SK-N-SH treated with all-trans-retinoic acid at 6 μM for 48 hours (cell line): ENCODE measurements at regions not wholly inside any gene's neighbourhood (a gene's known extent, or its start where the extent isn't known, plus 50 kb on each side); places are given as distances from the start of the nearest gene placed in this dataset.

ENCODE experiments used
- ATAC-seq: fragments of 200-7000 bp; cut with Tn5 transposase; 3 replicates; pipeline ENCODE4 v1.9.1; 2020; ENCODE audit warnings: mild to moderate bottlenecking, moderate library complexity
- ARNTL ChIP-seq: fragments of 450-650 bp; formaldehyde crosslinking; IDR thresholded peaks from 2 replicates; pipeline ENCODE4 v1.5.0; 2020; ENCODE audit warnings: low read depth, mild to moderate bottlenecking, moderate library complexity, borderline replicate concordance
- BACH2 ChIP-seq: fragments of 250-450 bp; sonication (Bioruptor Pico); IDR thresholded peaks from 2 replicates; pipeline ENCODE4 v1.9.0; 2021; ENCODE audit warnings: mild to moderate bottlenecking, borderline replicate concordance
- CSDC2 ChIP-seq: fragments of 250-450 bp; sonication (Bioruptor Pico); IDR thresholded peaks from 2 replicates; pipeline ENCODE4 v1.5.0; 2020; ENCODE audit warnings: mild to moderate bottlenecking, moderate library complexity
- ESRRG ChIP-seq: fragments of 250-450 bp; sonication (Bioruptor Pico); IDR thresholded peaks from 2 replicates; pipeline ENCODE4 v1.6.1; 2021; ENCODE audit warnings: mild to moderate bottlenecking
- ISL1 ChIP-seq: fragments of 250-450 bp; sonication (Bioruptor Pico); IDR thresholded peaks from 2 replicates; pipeline ENCODE4 v2.1.2; 2022; ENCODE audit warnings: mild to moderate bottlenecking, moderate library complexity
- OSR1 ChIP-seq: fragments of 250-450 bp; sonication (Bioruptor Pico); IDR thresholded peaks from 2 replicates; pipeline ENCODE4 v1.8.0; 2022; ENCODE audit warnings: moderate library complexity, mild to moderate bottlenecking, inconsistent platforms
- PPARA ChIP-seq: fragments of 250-450 bp; sonication (Bioruptor Pico); IDR thresholded peaks from 2 replicates; pipeline ENCODE4 v1.5.0; 2020; ENCODE audit warnings: mild to moderate bottlenecking, borderline replicate concordance
- RARB ChIP-seq: fragments of 250-450 bp; sonication (Bioruptor Pico); IDR thresholded peaks from 2 replicates; pipeline ENCODE4 v1.8.0; 2021; ENCODE audit warnings: mild to moderate bottlenecking, moderate library complexity
- SNAI2 ChIP-seq: fragments of 250-450 bp; sonication (Bioruptor Pico); IDR thresholded peaks from 2 replicates; pipeline ENCODE4 v1.5.0; 2020; ENCODE audit warnings: mild to moderate bottlenecking, moderate library complexity
- TOX ChIP-seq: fragments of 250-450 bp; sonication (Bioruptor Pico); IDR thresholded peaks from 2 replicates; pipeline ENCODE4 v1.8.0; 2021; ENCODE audit warnings: mild to moderate bottlenecking, moderate library complexity, borderline replicate concordance
- ZFP3 ChIP-seq: fragments of 250-450 bp; sonication (Bioruptor Pico); IDR thresholded peaks from 2 replicates; pipeline ENCODE4 v1.5.0; 2020; ENCODE audit warnings: mild to moderate bottlenecking, moderate library complexity
- ZFP30 ChIP-seq: fragments of 450-650 bp; formaldehyde crosslinking; IDR thresholded peaks from 2 replicates; pipeline ENCODE4 v1.5.0; 2022; ENCODE audit warnings: mild to moderate bottlenecking, moderate library complexity
- ZNF565 ChIP-seq: fragments of 450-650 bp; formaldehyde crosslinking; conservative IDR thresholded peaks from 2 replicates; pipeline ENCODE4 v1.5.0; 2020; ENCODE audit warnings: low read depth, mild to moderate bottlenecking, moderate library complexity
- ZNF70 ChIP-seq: fragments of 450-650 bp; formaldehyde crosslinking; IDR thresholded peaks from 2 replicates; pipeline ENCODE4 v1.5.0; 2020; ENCODE audit warnings: mild to moderate bottlenecking, moderate library complexity
- ZNF8 ChIP-seq: fragments of 450-650 bp; formaldehyde crosslinking; IDR thresholded peaks from 2 replicates; pipeline ENCODE4 v1.5.0; 2020; ENCODE audit warnings: mild to moderate bottlenecking, moderate library complexity
- TF ChIP-seq, protein P1 (sequence below): fragments of 250-450 bp; sonication (Bioruptor Pico); IDR thresholded peaks from 2 replicates; pipeline ENCODE4 v1.5.1; 2020; ENCODE audit warnings: low read depth, mild to moderate bottlenecking, moderate library complexity
- TF ChIP-seq, protein P2 (sequence below): fragments of 250-450 bp; sonication (Bioruptor Pico); IDR thresholded peaks from 2 replicates; pipeline ENCODE4 v1.8.0; 2021; ENCODE audit warnings: low read depth, mild to moderate bottlenecking, moderate library complexity, borderline replicate concordance
- TF ChIP-seq, protein P3 (sequence below): fragments of 250-450 bp; sonication (Bioruptor Pico); IDR thresholded peaks from 2 replicates; pipeline ENCODE4 v1.8.0; 2020; ENCODE audit warnings: mild to moderate bottlenecking, moderate library complexity, borderline replicate concordance
- TF ChIP-seq, protein P4 (sequence below): fragments of 250-450 bp; sonication (Bioruptor Pico); IDR thresholded peaks from 2 replicates; pipeline ENCODE4 v1.5.1; 2021; ENCODE audit warnings: mild to moderate bottlenecking, moderate library complexity
- TF ChIP-seq, protein P5 (sequence below): fragments of 250-450 bp; sonication (Bioruptor Pico); IDR thresholded peaks from 2 replicates; pipeline ENCODE4 v1.5.0; 2020; ENCODE audit warnings: mild to moderate bottlenecking, moderate library complexity

DNA sequence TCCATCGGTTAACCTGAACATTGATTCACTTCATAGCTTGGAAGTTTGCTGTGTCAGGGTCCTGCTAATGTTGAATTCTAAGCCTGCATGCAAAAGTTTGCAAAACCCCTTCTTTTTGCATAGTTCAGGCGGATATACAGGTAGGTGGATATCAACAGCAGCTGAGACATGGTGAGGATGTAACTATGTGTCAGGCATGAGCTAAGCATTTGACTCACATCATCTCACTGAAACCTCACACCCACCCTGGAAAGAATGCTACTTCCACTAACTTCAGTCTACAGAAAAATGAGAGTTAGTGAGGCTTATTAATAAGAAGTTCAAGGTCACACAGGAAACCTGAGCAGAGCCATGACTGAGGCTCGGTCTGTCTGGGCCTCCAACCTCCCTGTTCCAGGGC is 276.9 kb downstream of the BMP7 start:
- no peak for TF ChIP-seq ZFP30 (CRISPR knock-in tag)
- no peak for TF ChIP-seq ZNF70 (CRISPR knock-in tag)
- TF ChIP-seq, protein P1, sequence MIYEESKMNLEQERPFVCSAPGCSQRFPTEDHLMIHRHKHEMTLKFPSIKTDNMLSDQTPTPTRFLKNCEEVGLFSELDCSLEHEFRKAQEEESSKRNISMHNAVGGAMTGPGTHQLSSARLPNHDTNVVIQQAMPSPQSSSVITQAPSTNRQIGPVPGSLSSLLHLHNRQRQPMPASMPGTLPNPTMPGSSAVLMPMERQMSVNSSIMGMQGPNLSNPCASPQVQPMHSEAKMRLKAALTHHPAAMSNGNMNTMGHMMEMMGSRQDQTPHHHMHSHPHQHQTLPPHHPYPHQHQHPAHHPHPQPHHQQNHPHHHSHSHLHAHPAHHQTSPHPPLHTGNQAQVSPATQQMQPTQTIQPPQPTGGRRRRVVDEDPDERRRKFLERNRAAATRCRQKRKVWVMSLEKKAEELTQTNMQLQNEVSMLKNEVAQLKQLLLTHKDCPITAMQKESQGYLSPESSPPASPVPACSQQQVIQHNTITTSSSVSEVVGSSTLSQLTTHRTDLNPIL, result no peak
- no peak for TF ChIP-seq ARNTL
- TF ChIP-seq ESRRG (CRISPR knock-in tag), result no peak
- TF ChIP-seq, protein P2, sequence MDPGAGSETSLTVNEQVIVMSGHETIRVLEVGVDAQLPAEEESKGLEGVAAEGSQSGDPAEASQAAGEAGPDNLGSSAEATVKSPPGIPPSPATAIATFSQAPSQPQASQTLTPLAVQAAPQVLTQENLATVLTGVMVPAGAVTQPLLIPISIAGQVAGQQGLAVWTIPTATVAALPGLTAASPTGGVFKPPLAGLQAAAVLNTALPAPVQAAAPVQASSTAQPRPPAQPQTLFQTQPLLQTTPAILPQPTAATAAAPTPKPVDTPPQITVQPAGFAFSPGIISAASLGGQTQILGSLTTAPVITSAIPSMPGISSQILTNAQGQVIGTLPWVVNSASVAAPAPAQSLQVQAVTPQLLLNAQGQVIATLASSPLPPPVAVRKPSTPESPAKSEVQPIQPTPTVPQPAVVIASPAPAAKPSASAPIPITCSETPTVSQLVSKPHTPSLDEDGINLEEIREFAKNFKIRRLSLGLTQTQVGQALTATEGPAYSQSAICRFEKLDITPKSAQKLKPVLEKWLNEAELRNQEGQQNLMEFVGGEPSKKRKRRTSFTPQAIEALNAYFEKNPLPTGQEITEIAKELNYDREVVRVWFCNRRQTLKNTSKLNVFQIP, result no peak
- TF ChIP-seq ZNF8 (CRISPR knock-in tag), result no peak
- no peak for TF ChIP-seq BACH2 (CRISPR knock-in tag)
- TF ChIP-seq ZFP3 (CRISPR knock-in tag), result no peak
- TF ChIP-seq, protein P3, sequence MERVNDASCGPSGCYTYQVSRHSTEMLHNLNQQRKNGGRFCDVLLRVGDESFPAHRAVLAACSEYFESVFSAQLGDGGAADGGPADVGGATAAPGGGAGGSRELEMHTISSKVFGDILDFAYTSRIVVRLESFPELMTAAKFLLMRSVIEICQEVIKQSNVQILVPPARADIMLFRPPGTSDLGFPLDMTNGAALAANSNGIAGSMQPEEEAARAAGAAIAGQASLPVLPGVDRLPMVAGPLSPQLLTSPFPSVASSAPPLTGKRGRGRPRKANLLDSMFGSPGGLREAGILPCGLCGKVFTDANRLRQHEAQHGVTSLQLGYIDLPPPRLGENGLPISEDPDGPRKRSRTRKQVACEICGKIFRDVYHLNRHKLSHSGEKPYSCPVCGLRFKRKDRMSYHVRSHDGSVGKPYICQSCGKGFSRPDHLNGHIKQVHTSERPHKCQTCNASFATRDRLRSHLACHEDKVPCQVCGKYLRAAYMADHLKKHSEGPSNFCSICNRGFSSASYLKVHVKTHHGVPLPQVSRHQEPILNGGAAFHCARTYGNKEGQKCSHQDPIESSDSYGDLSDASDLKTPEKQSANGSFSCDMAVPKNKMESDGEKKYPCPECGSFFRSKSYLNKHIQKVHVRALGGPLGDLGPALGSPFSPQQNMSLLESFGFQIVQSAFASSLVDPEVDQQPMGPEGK (CRISPR knock-in tag), result no peak
- TF ChIP-seq, all 23 proteins: peak for 0
- no peak for ATAC-seq

DNA sequence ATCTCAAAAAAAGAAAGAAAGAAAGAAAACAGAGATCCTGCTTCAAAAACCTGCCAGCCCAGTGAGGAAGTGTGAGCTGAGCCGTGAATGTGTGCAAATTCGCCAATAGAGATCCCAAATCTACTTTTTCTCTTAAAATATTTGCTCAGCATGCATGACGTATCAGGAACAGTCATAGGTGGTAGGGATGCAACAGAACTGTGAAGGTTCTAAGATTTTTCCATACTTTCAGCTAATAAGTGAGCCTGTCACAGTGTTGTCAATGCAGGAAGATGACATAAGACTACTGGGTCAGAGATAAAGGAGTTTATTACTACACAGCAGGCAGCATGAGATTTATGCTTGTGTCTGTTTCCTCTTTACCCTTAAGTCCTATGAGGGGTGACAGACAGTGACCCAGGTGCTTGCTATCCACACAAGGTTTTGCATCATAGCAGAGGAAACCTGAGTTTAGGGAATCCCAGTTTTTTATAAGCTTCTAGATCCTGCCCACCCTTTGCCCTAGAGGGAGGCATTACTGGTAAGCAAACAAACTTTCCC is 273.4 kb downstream of the BMP7 start:
- TF ChIP-seq OSR1 (CRISPR knock-in tag), result no peak
- no peak for TF ChIP-seq RARB (CRISPR knock-in tag)
- TF ChIP-seq ISL1 (CRISPR knock-in tag), result no peak
- TF ChIP-seq, protein P1, result no peak
- no peak for TF ChIP-seq ARNTL
- TF ChIP-seq PPARA (CRISPR knock-in tag), result no peak
- TF ChIP-seq BACH2 (CRISPR knock-in tag), result no peak
- TF ChIP-seq, protein P2, result no peak
- no peak for TF ChIP-seq CSDC2 (CRISPR knock-in tag)
- TF ChIP-seq, protein P4, sequence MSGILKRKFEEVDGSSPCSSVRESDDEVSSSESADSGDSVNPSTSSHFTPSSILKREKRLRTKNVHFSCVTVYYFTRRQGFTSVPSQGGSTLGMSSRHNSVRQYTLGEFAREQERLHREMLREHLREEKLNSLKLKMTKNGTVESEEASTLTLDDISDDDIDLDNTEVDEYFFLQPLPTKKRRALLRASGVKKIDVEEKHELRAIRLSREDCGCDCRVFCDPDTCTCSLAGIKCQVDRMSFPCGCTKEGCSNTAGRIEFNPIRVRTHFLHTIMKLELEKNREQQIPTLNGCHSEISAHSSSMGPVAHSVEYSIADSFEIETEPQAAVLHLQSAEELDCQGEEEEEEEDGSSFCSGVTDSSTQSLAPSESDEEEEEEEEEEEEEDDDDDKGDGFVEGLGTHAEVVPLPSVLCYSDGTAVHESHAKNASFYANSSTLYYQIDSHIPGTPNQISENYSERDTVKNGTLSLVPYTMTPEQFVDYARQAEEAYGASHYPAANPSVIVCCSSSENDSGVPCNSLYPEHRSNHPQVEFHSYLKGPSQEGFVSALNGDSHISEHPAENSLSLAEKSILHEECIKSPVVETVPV (CRISPR knock-in tag), result no peak
- TF ChIP-seq, protein P3 (CRISPR knock-in tag), result no peak
- no peak for TF ChIP-seq ZNF70 (CRISPR knock-in tag)
- no peak for TF ChIP-seq ZNF565 (CRISPR knock-in tag)
- no peak for TF ChIP-seq ZFP3 (CRISPR knock-in tag)
- TF ChIP-seq, protein P5, sequence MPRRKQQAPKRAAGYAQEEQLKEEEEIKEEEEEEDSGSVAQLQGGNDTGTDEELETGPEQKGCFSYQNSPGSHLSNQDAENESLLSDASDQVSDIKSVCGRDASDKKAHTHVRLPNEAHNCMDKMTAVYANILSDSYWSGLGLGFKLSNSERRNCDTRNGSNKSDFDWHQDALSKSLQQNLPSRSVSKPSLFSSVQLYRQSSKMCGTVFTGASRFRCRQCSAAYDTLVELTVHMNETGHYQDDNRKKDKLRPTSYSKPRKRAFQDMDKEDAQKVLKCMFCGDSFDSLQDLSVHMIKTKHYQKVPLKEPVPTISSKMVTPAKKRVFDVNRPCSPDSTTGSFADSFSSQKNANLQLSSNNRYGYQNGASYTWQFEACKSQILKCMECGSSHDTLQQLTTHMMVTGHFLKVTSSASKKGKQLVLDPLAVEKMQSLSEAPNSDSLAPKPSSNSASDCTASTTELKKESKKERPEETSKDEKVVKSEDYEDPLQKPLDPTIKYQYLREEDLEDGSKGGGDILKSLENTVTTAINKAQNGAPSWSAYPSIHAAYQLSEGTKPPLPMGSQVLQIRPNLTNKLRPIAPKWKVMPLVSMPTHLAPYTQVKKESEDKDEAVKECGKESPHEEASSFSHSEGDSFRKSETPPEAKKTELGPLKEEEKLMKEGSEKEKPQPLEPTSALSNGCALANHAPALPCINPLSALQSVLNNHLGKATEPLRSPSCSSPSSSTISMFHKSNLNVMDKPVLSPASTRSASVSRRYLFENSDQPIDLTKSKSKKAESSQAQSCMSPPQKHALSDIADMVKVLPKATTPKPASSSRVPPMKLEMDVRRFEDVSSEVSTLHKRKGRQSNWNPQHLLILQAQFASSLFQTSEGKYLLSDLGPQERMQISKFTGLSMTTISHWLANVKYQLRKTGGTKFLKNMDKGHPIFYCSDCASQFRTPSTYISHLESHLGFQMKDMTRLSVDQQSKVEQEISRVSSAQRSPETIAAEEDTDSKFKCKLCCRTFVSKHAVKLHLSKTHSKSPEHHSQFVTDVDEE (CRISPR knock-in tag), result no peak
- no peak for TF ChIP-seq TOX (CRISPR knock-in tag)
- TF ChIP-seq SNAI2, result no peak
- TF ChIP-seq ESRRG (CRISPR knock-in tag), result no peak
- ATAC-seq, result no peak
